HepG2 (cell line): ENCODE measurements at regions not wholly inside any gene's neighbourhood (a gene's known extent, or its start where the extent isn't known, plus 50 kb on each side); places are given as distances from the start of the nearest gene placed in this dataset.
"Not testable (repeated sequence)": the region's sequence is repeated elsewhere in the genome, so short reads cannot be mapped to it uniquely, and the experiment has no call there.

Source experiments
- ATAC-seq: fragments of 200-7000 bp; cut with Tn5 transposase; 3 replicates; pipeline ENCODE4 v1.9.1; 2020; ENCODE audit warnings: mild to moderate bottlenecking, moderate library complexity
- BruUV-seq: library from RNA; stranded (reverse); fragments of 400-500 nt; replicated peaks from 2 replicates; lab custom pipeline; 2021; lab: Mats Ljungman, UMichigan
- CTCF ChIA-PET: fragments of 300-600 bp; formaldehyde crosslinking; extraction: SDS; loops from one replicate; lab custom pipeline; 2021; ENCODE audit warnings: low total read pairs, inconsistent platforms, low intra/inter-chr PET ratio; lab: Yijun Ruan, JAX
- POLR2A ChIA-PET: fragments of 350-600 bp; sonication (Branson Sonifier 250); formaldehyde crosslinking; loops from one replicate; lab custom pipeline; 2020; ENCODE audit warnings: antibody characterized with exemption, inconsistent platforms; lab: Yijun Ruan, JAX
- DNase-seq: peaks from one replicate; pipeline ENCODE4 v3.0.0-alpha.2; 2015; ENCODE audit warnings: low spot score
- FAIRE-seq: peaks from 3 replicates; lab custom pipeline; 2011; peaks lifted over from hg19 to GRCh38; lab: Jason Lieb, UNC
- H2AFZ ChIP-seq: one replicate; pipeline ENCODE4 v1.6.1; 2011; ENCODE audit warnings: low read length, inconsistent platforms
- H3K27ac ChIP-seq: fragments of 300-600 bp; 3 replicates; pipeline ENCODE4 v1.8.0; 2011; ENCODE audit warnings: mixed run types, mild to moderate bottlenecking, mixed read lengths, low read length, inconsistent platforms; ENCODE audit not compliant: insufficient read depth; ENCODE audit errors: extremely low read length
- H3K27me3 ChIP-seq, 2 experiments: fragments of 200-600 bp in 1 of 2; 2 replicates in 1 of 2; 3 replicates in 1 of 2; pipeline versions ENCODE4 v1.6.0 to v1.8.0; 2011; ENCODE audit warnings: low read length in 2 of 2, mild to moderate bottlenecking in 2 of 2, moderate library complexity in 2 of 2, inconsistent platforms in 1 of 2; ENCODE audit not compliant: insufficient read depth in 2 of 2, control insufficient read depth in 1 of 2
- H3K36me3 ChIP-seq, 2 experiments: fragments of 200-600 bp in 1 of 2; replicated peaks in 1 of 2; 2 replicates in 1 of 2; 3 replicates in 1 of 2; pipeline versions ENCODE4 v1.5.1 to v1.8.0; 2011; ENCODE audit warnings: low read length in 2 of 2, inconsistent platforms in 1 of 2; ENCODE audit not compliant: insufficient read depth in 2 of 2, control insufficient read depth in 1 of 2
- H3K4me1 ChIP-seq: 2 replicates; pipeline ENCODE4 v1.5.1; 2012; ENCODE audit warnings: low read length, inconsistent platforms; ENCODE audit not compliant: insufficient read depth
- H3K4me2 ChIP-seq: 2 replicates; pipeline ENCODE4 v1.6.0; 2011; ENCODE audit warnings: low read depth, low read length, inconsistent platforms
- H3K4me3 ChIP-seq, 3 experiments: fragments of 200-600 bp in 1 of 3; sonication (generic), shearing (Covaris generic) in 1 of 3; replicated peaks in 1 of 3; 2 replicates each; pipeline ENCODE4 v1.5.1; 2011 to 2016; ENCODE audit warnings: low read length in 3 of 3, inconsistent platforms in 2 of 3, low read depth in 2 of 3, mild to moderate bottlenecking in 2 of 3, control low read depth in 1 of 3, mixed read lengths in 1 of 3; ENCODE audit not compliant: insufficient read depth in 1 of 3
- H3K79me2 ChIP-seq: one replicate; pipeline ENCODE4 v1.6.1; 2011; ENCODE audit warnings: low read length, inconsistent platforms; ENCODE audit not compliant: insufficient read depth
- H3K9ac ChIP-seq: 2 replicates; pipeline ENCODE4 v1.6.0; 2011; ENCODE audit warnings: mild to moderate bottlenecking, low read depth, low read length, inconsistent platforms; ENCODE audit not compliant: insufficient read depth
- H3K9me3 ChIP-seq: 2 replicates; pipeline ENCODE4 v1.5.1; 2012; ENCODE audit warnings: mild to moderate bottlenecking, low read length
- H4K20me1 ChIP-seq: 2 replicates; pipeline ENCODE4 v1.6.0; 2011; ENCODE audit warnings: inconsistent platforms, mild to moderate bottlenecking, low read length, moderate library complexity; ENCODE audit not compliant: insufficient read depth
- AGO2 ChIP-seq: fragments of 200-400 bp; formaldehyde crosslinking; optimal IDR thresholded peaks from 2 replicates; pipeline ENCODE3; 2017; ENCODE audit warnings: mild to moderate bottlenecking, low read depth, low read length, moderate library complexity
- ARNT2 ChIP-seq: sonication (generic); formaldehyde crosslinking; IDR thresholded peaks from 2 replicates; pipeline ENCODE4 v1.8.0; 2022; ENCODE audit warnings: mild to moderate bottlenecking, low read depth, missing genetic modification reagents, moderate library complexity
- EEA1 ChIP-seq: sonication (generic); formaldehyde crosslinking; IDR thresholded peaks from 2 replicates; pipeline ENCODE4 v1.5.1; 2020; ENCODE audit warnings: mild to moderate bottlenecking, missing genetic modification reagents, borderline replicate concordance
- EZH2 ChIP-seq: conservative IDR thresholded peaks from 2 replicates; pipeline ENCODE4 v1.6.1; 2012; ENCODE audit warnings: mild to moderate bottlenecking, low read depth, low read length, moderate library complexity
- KDM4B ChIP-seq: sonication (generic); formaldehyde crosslinking; IDR thresholded peaks from 2 replicates; pipeline ENCODE4 v1.4.0; 2020; ENCODE audit warnings: missing genetic modification reagents
- MYNN ChIP-seq: sonication (generic); formaldehyde crosslinking; IDR thresholded peaks from 2 replicates; pipeline ENCODE4 v1.4.0; 2020; ENCODE audit warnings: mild to moderate bottlenecking, low read depth, missing genetic modification reagents
- NCOA5 ChIP-seq: sonication (generic); formaldehyde crosslinking; IDR thresholded peaks from 2 replicates; pipeline ENCODE4 v1.4.0; 2020; ENCODE audit warnings: missing genetic modification reagents
- PRPF4 ChIP-seq: fragments of 200-400 bp; formaldehyde crosslinking; IDR thresholded peaks from 2 replicates; pipeline ENCODE4 v1.6.1; 2016; ENCODE audit warnings: low read length, low read depth; ENCODE audit not compliant: poor library complexity, severe bottlenecking
- SETDB1 ChIP-seq: sonication (generic); formaldehyde crosslinking; IDR thresholded peaks from 2 replicates; pipeline ENCODE4 v1.5.1; 2020; ENCODE audit warnings: missing genetic modification reagents, mild to moderate bottlenecking, borderline replicate concordance
- TOPORS ChIP-seq: sonication (generic); formaldehyde crosslinking; IDR thresholded peaks from 2 replicates; pipeline ENCODE4 v1.8.0; 2023; ENCODE audit warnings: mild to moderate bottlenecking, missing genetic modification reagents
- ZIK1 ChIP-seq: sonication (generic); formaldehyde crosslinking; IDR thresholded peaks from 2 replicates; pipeline ENCODE4 v1.5.0; 2020; ENCODE audit warnings: mild to moderate bottlenecking, low read depth, missing genetic modification reagents, borderline replicate concordance
- ZNF720 ChIP-seq: sonication (generic); formaldehyde crosslinking; IDR thresholded peaks from 2 replicates; pipeline ENCODE4 v1.4.0; 2020; ENCODE audit warnings: missing genetic modification reagents
- WGBS: methylation state at CpG from one replicate; pipeline ENCODE4 v1.1.6; 2017; ENCODE audit warnings: low lambda C conversion rate; 5-methylcytosine and 5-hydroxymethylcytosine counted together
- in situ Hi-C: cut with HindIII; loops from 2 replicates; pipeline ENCODE4 v1.10.0; 2017; ENCODE audit warnings: low pct_unique_long_range_greater_than_20kb; ENCODE audit not compliant: extremely low pct_ligation_motif_present
- intact Hi-C: fragments of 100-400 bp; cut with micrococcal nuclease; formaldehyde crosslinking; loops from one replicate; pipeline ENCODE4 v1.10.0; 2022; ENCODE audit not compliant: unreplicated experiment
- TF ChIP-seq, protein P1 (sequence below): sonication (generic); formaldehyde crosslinking; IDR thresholded peaks from 2 replicates; pipeline ENCODE4 v1.4.0; 2020; ENCODE audit warnings: missing genetic modification reagents
- TF ChIP-seq, protein P2 (sequence below): sonication (generic); formaldehyde crosslinking; IDR thresholded peaks from 2 replicates; pipeline ENCODE4 v1.5.1; 2020; ENCODE audit warnings: missing genetic modification reagents, mild to moderate bottlenecking, borderline replicate concordance
- TF ChIP-seq, protein P3 (sequence below): sonication (generic); formaldehyde crosslinking; IDR thresholded peaks from 2 replicates; pipeline ENCODE4 v1.4.0; 2020; ENCODE audit warnings: mild to moderate bottlenecking, missing genetic modification reagents
- TF ChIP-seq, protein P4 (sequence below): sonication (generic); formaldehyde crosslinking; IDR thresholded peaks from 2 replicates; pipeline ENCODE4 v1.4.0; 2020; ENCODE audit warnings: mild to moderate bottlenecking, missing genetic modification reagents

DNA sequence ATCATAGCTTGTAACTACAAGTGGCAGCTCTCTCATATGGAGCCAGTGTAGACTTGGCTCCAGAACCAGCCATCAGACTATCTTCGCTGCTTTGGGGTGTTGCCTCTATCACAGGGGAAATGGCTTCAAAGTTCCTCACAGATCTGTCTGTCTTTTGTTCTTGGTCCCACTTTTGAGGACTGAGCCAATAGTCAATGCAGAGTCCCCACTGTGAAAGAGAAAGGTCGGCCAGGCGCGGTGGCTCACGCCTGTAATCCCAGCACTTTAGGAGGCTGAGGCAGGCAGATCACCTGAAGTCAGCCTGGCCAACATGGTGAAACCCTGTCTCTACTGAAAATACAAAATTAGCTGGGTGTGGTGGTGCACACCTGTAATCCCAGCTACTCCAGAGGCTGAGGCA, 86.9 kb upstream of the FZD7 start:
- CTCF ChIA-PET, in situ Hi-C loops, BruUV-seq, intact Hi-C loops, H3K36me3 ChIP-seq, H2AFZ ChIP-seq, H4K20me1 ChIP-seq, H3K4me3 ChIP-seq, H3K27me3 ChIP-seq, POLR2A ChIA-PET, H3K9me3 ChIP-seq, H3K79me2 ChIP-seq, H3K4me2 ChIP-seq, H3K27ac ChIP-seq, FAIRE-seq, H3K4me1 ChIP-seq, ATAC-seq, H3K9ac ChIP-seq, DNase-seq: not testable (repeated sequence)
- 83% methylated on average over 5 of the region's 5 CpGs for WGBS

DNA sequence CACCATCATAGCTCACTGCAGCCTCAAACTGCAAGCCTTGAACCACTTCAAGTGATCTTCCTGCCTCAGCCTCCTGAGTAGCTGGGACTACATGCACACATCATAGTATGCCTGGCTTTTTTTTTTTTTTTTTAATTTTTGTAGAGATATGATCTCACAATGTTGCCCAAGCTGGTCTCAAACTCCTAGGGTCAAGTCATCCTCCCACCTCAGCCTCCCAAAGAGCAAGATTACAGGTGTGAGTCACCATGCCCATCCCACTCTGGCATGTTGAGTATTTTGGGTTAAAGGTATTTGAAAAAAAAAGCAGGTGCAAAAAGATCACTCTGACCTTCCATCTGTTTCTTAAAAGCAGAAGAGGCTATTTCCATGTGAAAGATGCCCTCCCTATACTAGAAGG, 86.4 kb upstream of the FZD7 start:
- intact Hi-C loops (no loop called here), in situ Hi-C loops (no loop called here)
- no peak for DNase-seq
- H3K27ac ChIP-seq = no peak overlapping the region
- no peaks in the 10 kb centered on the region for H3K79me2 ChIP-seq
- POLR2A ChIA-PET = no interaction called here
- H3K4me3 ChIP-seq = no peak overlapping the region
- no peak for FAIRE-seq
- ATAC-seq = no peak
- no peak for TF ChIP-seq EEA1 (CRISPR knock-in tag)
- TF ChIP-seq, protein P1, sequence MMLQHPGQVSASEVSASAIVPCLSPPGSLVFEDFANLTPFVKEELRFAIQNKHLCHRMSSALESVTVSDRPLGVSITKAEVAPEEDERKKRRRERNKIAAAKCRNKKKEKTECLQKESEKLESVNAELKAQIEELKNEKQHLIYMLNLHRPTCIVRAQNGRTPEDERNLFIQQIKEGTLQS (CRISPR knock-in tag) = no peak
- no peak for TF ChIP-seq ARNT2 (CRISPR knock-in tag)
- no peak for TF ChIP-seq SETDB1
- TF ChIP-seq ZNF720 (CRISPR knock-in tag) = no peak
- TF ChIP-seq NCOA5 (CRISPR knock-in tag) = no peak
- TF ChIP-seq, protein P2, sequence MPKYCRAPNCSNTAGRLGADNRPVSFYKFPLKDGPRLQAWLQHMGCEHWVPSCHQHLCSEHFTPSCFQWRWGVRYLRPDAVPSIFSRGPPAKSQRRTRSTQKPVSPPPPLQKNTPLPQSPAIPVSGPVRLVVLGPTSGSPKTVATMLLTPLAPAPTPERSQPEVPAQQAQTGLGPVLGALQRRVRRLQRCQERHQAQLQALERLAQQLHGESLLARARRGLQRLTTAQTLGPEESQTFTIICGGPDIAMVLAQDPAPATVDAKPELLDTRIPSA = no peak
- no peak for TF ChIP-seq ZIK1 (CRISPR knock-in tag)
- TF ChIP-seq, protein P3, sequence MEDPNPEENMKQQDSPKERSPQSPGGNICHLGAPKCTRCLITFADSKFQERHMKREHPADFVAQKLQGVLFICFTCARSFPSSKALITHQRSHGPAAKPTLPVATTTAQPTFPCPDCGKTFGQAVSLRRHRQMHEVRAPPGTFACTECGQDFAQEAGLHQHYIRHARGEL = no peak
- TF ChIP-seq EZH2 = no peak
- TF ChIP-seq KDM4B (CRISPR knock-in tag) = no peak
- no peak for TF ChIP-seq TOPORS
- TF ChIP-seq PRPF4 = no peak
- TF ChIP-seq AGO2 = no peak
- TF ChIP-seq, protein P4, sequence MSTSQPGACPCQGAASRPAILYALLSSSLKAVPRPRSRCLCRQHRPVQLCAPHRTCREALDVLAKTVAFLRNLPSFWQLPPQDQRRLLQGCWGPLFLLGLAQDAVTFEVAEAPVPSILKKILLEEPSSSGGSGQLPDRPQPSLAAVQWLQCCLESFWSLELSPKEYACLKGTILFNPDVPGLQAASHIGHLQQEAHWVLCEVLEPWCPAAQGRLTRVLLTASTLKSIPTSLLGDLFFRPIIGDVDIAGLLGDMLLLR (CRISPR knock-in tag) = no peak
- TF ChIP-seq MYNN (CRISPR knock-in tag) = no peak
- H3K27me3 ChIP-seq = peaks cover 2 to 7% of the 10 kb centered on the region in 2 experiments; a peak in 2 of 5 replicates
- H3K36me3 ChIP-seq = no peaks in the 10 kb centered on the region
- CTCF ChIA-PET = no interaction called here
- H3K4me1 ChIP-seq = no peaks in the 10 kb centered on the region
- H3K9me3 ChIP-seq = no peaks in the 10 kb centered on the region
- no peak overlapping the region for H3K9ac ChIP-seq
- no TSS peak for BruUV-seq
- H2AFZ ChIP-seq = no peak overlapping the region
- H4K20me1 ChIP-seq = no peaks in the 10 kb centered on the region
- H3K4me2 ChIP-seq = no peak overlapping the region
